ENCODE measurements at regions not wholly inside any gene's neighbourhood (a gene's known extent, or its start where the extent isn't known, plus 50 kb on each side); places are given as distances from the start of the nearest gene placed in this dataset.

DNA sequence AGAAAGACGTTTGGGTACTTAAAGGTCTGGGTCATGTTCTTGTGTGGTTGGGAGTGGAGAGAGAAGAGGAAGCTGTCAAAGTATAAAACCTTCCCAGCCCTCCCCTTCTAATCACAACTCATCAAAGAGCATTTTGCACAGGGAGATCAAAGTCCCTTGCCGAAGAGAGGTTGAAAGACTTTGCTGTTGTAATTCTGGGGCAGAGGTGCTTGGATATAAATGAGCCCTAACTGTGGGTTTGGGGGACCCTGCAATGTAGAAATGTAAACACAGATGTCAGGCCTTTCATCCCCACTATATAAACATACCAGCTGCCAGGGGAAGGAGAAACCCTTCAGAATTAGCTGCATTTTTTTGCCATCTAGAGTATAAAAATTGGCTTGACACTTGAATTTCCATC, 182.1 kb downstream of the ETAA1 start:
- Histone ChIP-seq H3K9me2 (ENCODE audit: insufficient read depth, low read length) (no peaks in the 10 kb centered on the region), H3K79me2 (replicated peaks; ENCODE audit: insufficient read depth, low read length) (no peaks in the 10 kb centered on the region), H3K4me2 (ENCODE audit: low read length) (no peak overlapping the region), H3K36me3 (ENCODE audit: insufficient read depth, low read length) (no peaks in the 10 kb centered on the region), H3K27me3 (ENCODE audit: insufficient read depth, low read depth, low read length) (no peaks in the 10 kb centered on the region), H3F3A (ENCODE audit: insufficient read depth, low read length, poor library complexity, severe bottlenecking) (no peaks in the 10 kb centered on the region), H3K4me3 (ENCODE audit: low read length) (no peak overlapping the region), H3K9ac (ENCODE audit: low read length) (no peak overlapping the region), H2AFZ (ENCODE audit: low read depth, low read length) (no peak overlapping the region), H3K9me3 (ENCODE audit: low read length) (peaks cover 3% of the 10 kb centered on the region), H4K20me1 (ENCODE audit: insufficient read depth) (no peaks in the 10 kb centered on the region), H3K27ac (ENCODE audit: low read length) (no peak overlapping the region)
- TF ChIP-seq EP300 (conservative IDR thresholded peaks at IDR 0.05; ENCODE audit: poor library complexity, severe bottlenecking) (no peak), TAF1 (IDR thresholded peaks at IDR 0.05; ENCODE audit: low read depth) (no peak), RAD21 (conservative IDR thresholded peaks at IDR 0.05) (no peak), MXI1 (conservative IDR thresholded peaks at IDR 0.05; ENCODE audit: poor library complexity, severe bottlenecking) (no peak), SMC3 (conservative IDR thresholded peaks at IDR 0.05; ENCODE audit: poor library complexity) (no peak), EZH2 (IDR thresholded peaks at IDR 0.05; ENCODE audit: borderline replicate concordance, insufficient read depth, low read length, poor library complexity, severe bottlenecking) (no peak), POLR2AphosphoS5 (IDR thresholded peaks at IDR 0.05) (no peak)
- TF ChIP-seq, protein P1, sequence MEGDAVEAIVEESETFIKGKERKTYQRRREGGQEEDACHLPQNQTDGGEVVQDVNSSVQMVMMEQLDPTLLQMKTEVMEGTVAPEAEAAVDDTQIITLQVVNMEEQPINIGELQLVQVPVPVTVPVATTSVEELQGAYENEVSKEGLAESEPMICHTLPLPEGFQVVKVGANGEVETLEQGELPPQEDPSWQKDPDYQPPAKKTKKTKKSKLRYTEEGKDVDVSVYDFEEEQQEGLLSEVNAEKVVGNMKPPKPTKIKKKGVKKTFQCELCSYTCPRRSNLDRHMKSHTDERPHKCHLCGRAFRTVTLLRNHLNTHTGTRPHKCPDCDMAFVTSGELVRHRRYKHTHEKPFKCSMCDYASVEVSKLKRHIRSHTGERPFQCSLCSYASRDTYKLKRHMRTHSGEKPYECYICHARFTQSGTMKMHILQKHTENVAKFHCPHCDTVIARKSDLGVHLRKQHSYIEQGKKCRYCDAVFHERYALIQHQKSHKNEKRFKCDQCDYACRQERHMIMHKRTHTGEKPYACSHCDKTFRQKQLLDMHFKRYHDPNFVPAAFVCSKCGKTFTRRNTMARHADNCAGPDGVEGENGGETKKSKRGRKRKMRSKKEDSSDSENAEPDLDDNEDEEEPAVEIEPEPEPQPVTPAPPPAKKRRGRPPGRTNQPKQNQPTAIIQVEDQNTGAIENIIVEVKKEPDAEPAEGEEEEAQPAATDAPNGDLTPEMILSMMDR (IDR thresholded peaks at IDR 0.05; ENCODE audit: poor library complexity, severe bottlenecking), result no peak
- TF ChIP-seq, protein P2, sequence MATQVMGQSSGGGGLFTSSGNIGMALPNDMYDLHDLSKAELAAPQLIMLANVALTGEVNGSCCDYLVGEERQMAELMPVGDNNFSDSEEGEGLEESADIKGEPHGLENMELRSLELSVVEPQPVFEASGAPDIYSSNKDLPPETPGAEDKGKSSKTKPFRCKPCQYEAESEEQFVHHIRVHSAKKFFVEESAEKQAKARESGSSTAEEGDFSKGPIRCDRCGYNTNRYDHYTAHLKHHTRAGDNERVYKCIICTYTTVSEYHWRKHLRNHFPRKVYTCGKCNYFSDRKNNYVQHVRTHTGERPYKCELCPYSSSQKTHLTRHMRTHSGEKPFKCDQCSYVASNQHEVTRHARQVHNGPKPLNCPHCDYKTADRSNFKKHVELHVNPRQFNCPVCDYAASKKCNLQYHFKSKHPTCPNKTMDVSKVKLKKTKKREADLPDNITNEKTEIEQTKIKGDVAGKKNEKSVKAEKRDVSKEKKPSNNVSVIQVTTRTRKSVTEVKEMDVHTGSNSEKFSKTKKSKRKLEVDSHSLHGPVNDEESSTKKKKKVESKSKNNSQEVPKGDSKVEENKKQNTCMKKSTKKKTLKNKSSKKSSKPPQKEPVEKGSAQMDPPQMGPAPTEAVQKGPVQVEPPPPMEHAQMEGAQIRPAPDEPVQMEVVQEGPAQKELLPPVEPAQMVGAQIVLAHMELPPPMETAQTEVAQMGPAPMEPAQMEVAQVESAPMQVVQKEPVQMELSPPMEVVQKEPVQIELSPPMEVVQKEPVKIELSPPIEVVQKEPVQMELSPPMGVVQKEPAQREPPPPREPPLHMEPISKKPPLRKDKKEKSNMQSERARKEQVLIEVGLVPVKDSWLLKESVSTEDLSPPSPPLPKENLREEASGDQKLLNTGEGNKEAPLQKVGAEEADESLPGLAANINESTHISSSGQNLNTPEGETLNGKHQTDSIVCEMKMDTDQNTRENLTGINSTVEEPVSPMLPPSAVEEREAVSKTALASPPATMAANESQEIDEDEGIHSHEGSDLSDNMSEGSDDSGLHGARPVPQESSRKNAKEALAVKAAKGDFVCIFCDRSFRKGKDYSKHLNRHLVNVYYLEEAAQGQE (IDR thresholded peaks at IDR 0.05; ENCODE audit: borderline replicate concordance), result no peak

DNA sequence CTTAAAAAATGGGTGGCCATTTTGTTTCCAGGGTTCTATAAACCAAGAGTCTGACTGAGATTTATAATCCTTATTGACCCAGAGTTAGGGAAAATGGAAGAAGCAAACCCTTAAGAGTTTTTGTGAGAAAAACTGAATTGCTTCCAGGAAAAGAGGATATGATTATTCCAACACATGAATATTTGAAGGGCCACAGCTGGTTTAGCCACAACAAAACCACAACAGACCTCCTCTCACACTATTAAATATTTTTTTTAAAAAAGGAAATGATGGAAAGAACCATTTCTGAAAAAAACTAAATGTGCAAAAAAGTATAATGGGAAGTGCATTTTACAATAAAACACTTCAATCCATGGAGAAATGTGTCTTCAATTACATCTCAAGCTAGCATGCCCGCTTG, 182.7 kb downstream of the ETAA1 start:
- H2AFZ ChIP-seq (ENCODE audit: low read depth, low read length), result no peak overlapping the region

More for the DNA sequence above, 182.7 kb downstream of the ETAA1 start:
- Histone ChIP-seq H3K9me2 (ENCODE audit: insufficient read depth, low read length) (no peaks in the 10 kb centered on the region), H3F3A (ENCODE audit: insufficient read depth, low read length, poor library complexity, severe bottlenecking) (no peaks in the 10 kb centered on the region), H3K36me3 (ENCODE audit: insufficient read depth, low read length) (no peaks in the 10 kb centered on the region), H3K4me3 (ENCODE audit: low read length) (no peak overlapping the region), H3K9me3 (ENCODE audit: low read length) (peaks cover 3% of the 10 kb centered on the region), H3K4me2 (ENCODE audit: low read length) (no peak overlapping the region), H3K27me3 (ENCODE audit: insufficient read depth, low read depth, low read length) (no peaks in the 10 kb centered on the region), H4K20me1 (ENCODE audit: insufficient read depth) (no peaks in the 10 kb centered on the region), H3K27ac (ENCODE audit: low read length) (no peak overlapping the region), H3K79me2 (replicated peaks; ENCODE audit: insufficient read depth, low read length) (no peaks in the 10 kb centered on the region), H3K9ac (ENCODE audit: low read length) (no peak overlapping the region)
- TF ChIP-seq TAF1 (IDR thresholded peaks at IDR 0.05; ENCODE audit: low read depth) (no peak), EZH2 (IDR thresholded peaks at IDR 0.05; ENCODE audit: borderline replicate concordance, insufficient read depth, low read length, poor library complexity, severe bottlenecking) (no peak), SMC3 (conservative IDR thresholded peaks at IDR 0.05; ENCODE audit: poor library complexity) (no peak), POLR2AphosphoS5 (IDR thresholded peaks at IDR 0.05) (no peak), MXI1 (conservative IDR thresholded peaks at IDR 0.05; ENCODE audit: poor library complexity, severe bottlenecking) (no peak), RAD21 (conservative IDR thresholded peaks at IDR 0.05) (no peak), EP300 (conservative IDR thresholded peaks at IDR 0.05; ENCODE audit: poor library complexity, severe bottlenecking) (no peak)
- TF ChIP-seq, protein P2 (IDR thresholded peaks at IDR 0.05; ENCODE audit: borderline replicate concordance), result no peak
- TF ChIP-seq, protein P1 (IDR thresholded peaks at IDR 0.05; ENCODE audit: poor library complexity, severe bottlenecking), result no peak

Data from neural cell (in vitro differentiated cells).